ENCODE measurements at regions not wholly inside any gene's neighbourhood (a gene's known extent, or its start where the extent isn't known, plus 50 kb on each side); places are given as distances from the start of the nearest gene placed in this dataset.

DNA sequence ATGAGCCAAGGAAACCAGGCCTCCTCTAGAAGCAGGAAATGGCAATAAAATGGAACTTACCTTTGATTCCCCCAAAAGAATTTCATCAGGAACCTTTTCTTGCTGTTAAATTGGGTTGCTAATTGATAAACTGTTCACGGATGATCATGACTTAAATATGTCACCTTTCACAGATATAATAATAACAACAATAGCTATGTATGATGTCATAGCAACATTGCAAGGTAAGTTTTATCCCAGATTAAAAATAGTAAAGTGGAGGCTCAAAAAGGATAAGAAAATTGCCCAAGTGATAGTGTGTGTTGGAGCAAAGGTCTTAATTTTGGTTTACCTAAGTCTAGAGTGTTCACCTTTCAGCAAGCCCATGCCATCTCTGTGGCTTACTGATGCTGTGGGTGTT lies 357.6 kb upstream of the CELF2 start:
- Histone ChIP-seq H3K36me3 (ENCODE audit: control insufficient read depth in 2 of 2, insufficient read depth in 2 of 2, low read length in 1 of 2) (no peaks in the 10 kb centered on the region), H2AFZ (ENCODE audit: control insufficient read depth, low read depth, low read length) (no peak overlapping the region), H4K20me1 (ENCODE audit: control insufficient read depth, insufficient read depth) (no peaks in the 10 kb centered on the region), H3K4me3 (no peak overlapping the region), H3K27me3 (replicated peaks in 1 of 2; ENCODE audit: control insufficient read depth in 2 of 2, insufficient read depth in 2 of 2, low read length in 1 of 2) (no peaks in the 10 kb centered on the region; a peak in 1 of 4 replicates), H3K9me3 (replicated peaks; ENCODE audit: control insufficient read depth, insufficient read depth, low read length) (no peaks in the 10 kb centered on the region), H3K9ac (ENCODE audit: control insufficient read depth, insufficient read depth, low read length) (no peak overlapping the region), H3K4me2 (ENCODE audit: control insufficient read depth, insufficient read depth) (no peak overlapping the region), H3K27ac (ENCODE audit: control insufficient read depth, insufficient read depth) (no peak overlapping the region), H3K79me2 (ENCODE audit: control insufficient read depth, insufficient read depth, low read length) (no peaks in the 10 kb centered on the region), H3K4me1 (ENCODE audit: control insufficient read depth, insufficient read depth, low read length) (no peaks in the 10 kb centered on the region)
- ChIA-PET CTCF (no interaction called here), RAD21 (ENCODE audit: unreplicated experiment) (no interaction called here), POLR2A (no interaction called here), SMC1A (ENCODE audit: uncharacterized antibody, unreplicated experiment) (interaction anchor here (1.1 kb wide), 1 partner anchor 18 kb away, joined by 3 read pairs; no protein-coding TSS in a partner anchor)
- DNase-seq (ENCODE audit: low read depth, low spot score) (no peak), ATAC-seq (no peak), FAIRE-seq (no peak)
- TF ChIP-seq, protein P1, sequence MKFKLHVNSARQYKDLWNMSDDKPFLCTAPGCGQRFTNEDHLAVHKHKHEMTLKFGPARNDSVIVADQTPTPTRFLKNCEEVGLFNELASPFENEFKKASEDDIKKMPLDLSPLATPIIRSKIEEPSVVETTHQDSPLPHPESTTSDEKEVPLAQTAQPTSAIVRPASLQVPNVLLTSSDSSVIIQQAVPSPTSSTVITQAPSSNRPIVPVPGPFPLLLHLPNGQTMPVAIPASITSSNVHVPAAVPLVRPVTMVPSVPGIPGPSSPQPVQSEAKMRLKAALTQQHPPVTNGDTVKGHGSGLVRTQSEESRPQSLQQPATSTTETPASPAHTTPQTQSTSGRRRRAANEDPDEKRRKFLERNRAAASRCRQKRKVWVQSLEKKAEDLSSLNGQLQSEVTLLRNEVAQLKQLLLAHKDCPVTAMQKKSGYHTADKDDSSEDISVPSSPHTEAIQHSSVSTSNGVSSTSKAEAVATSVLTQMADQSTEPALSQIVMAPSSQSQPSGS (IDR thresholded peaks at IDR 0.05; ENCODE audit: low read length) = no peak
- TF ChIP-seq MYB (IDR thresholded peaks at IDR 0.05; ENCODE audit: borderline replicate concordance, low read depth, low read length) (no peak), ZNF384 (IDR thresholded peaks at IDR 0.05; ENCODE audit: borderline replicate concordance, low read depth, low read length) (no peak), JUND (IDR thresholded peaks at IDR 0.05; ENCODE audit: low read depth, low read length) (no peak), RFX5 (IDR thresholded peaks at IDR 0.05; ENCODE audit: low read depth, low read length) (no peak), BACH1 (IDR thresholded peaks at IDR 0.05; ENCODE audit: borderline replicate concordance) (no peak), JUNB (IDR thresholded peaks at IDR 0.05) (no peak), MAX (IDR thresholded peaks at IDR 0.05; ENCODE audit: low read depth, low read length) (no peak), LARP7 (IDR thresholded peaks at IDR 0.05) (no peak), MXI1 (IDR thresholded peaks at IDR 0.05; ENCODE audit: low read depth, low read length) (no peak), EGR1 (IDR thresholded peaks at IDR 0.05; ENCODE audit: borderline replicate concordance in 1 of 2, low read depth in 2 of 2, low read length in 2 of 2) (no peak), ATF3 (IDR thresholded peaks at IDR 0.05; ENCODE audit: borderline replicate concordance, extremely low read depth, low read depth, low read length) (no peak), DPF2 (IDR thresholded peaks at IDR 0.05) (no peak), EED (IDR thresholded peaks at IDR 0.05; ENCODE audit: low read depth) (no peak)
- no TSS peak for BruUV-seq (replicated peaks)
- in situ Hi-C loops (cut with MboI) = no loop called here
- intact Hi-C loops (cut with micrococcal nuclease; ENCODE audit: unreplicated experiment) = no loop called here
- WGBS (ENCODE audit: insufficient coverage, insufficient replicate concordance, low lambda C conversion rate, missing lambda C conversion rate) = 44% methylated on average over 1 of the region's 1 CpG
